Spleen (tissue), 11 donors: ENCODE measurements at regions not wholly inside any gene's neighbourhood (a gene's known extent, or its start where the extent isn't known, plus 50 kb on each side); places are given as distances from the start of the nearest gene placed in this dataset.

Source experiments
- DNase-seq: peaks from one replicate; pipeline ENCODE4 v3.0.0-alpha.2; 2020
- H3K27ac ChIP-seq, 8 donors: fragments of 200-600 bp; sonication (generic) in 7 of 8; 1 replicate in 4 of 8; 2 replicates in 4 of 8; pipeline versions ENCODE4 v1.5.0 to v1.8.0; 2016 to 2021; ENCODE audit warnings: inconsistent platforms in 4 of 8, mild to moderate bottlenecking in 4 of 8, moderate library complexity in 1 of 8
- H3K27me3 ChIP-seq, 7 donors: fragments of 200-600 bp; sonication (generic) in 6 of 7; replicated peaks in 1 of 7; 1 replicate in 4 of 7; 2 replicates in 3 of 7; pipeline versions ENCODE4 v1.5.0 to v1.8.0; 2016 to 2021; ENCODE audit warnings: inconsistent platforms in 3 of 7, mild to moderate bottlenecking in 1 of 7
- H3K36me3 ChIP-seq, 6 donors: fragments of 200-600 bp; sonication (generic) in 5 of 6; 1 replicate in 4 of 6; 2 replicates in 2 of 6; pipeline versions ENCODE4 v1.5.0 to v1.8.0; 2016 to 2021; ENCODE audit warnings: inconsistent platforms in 2 of 6
- H3K4me1 ChIP-seq, 6 donors: fragments of 200-600 bp; sonication (generic) in 5 of 6; 1 replicate in 3 of 6; 2 replicates in 3 of 6; pipeline versions ENCODE4 v1.5.0 to v1.8.0; 2016 to 2021; ENCODE audit warnings: inconsistent platforms in 3 of 6
- H3K4me3 ChIP-seq, 8 donors: fragments of 200-600 bp; sonication (generic) in 7 of 8; 1 replicate in 4 of 8; 2 replicates in 4 of 8; pipeline versions ENCODE4 v1.5.0 to v1.8.0; 2016 to 2021; ENCODE audit warnings: inconsistent platforms in 4 of 8, mild to moderate bottlenecking in 4 of 8, moderate library complexity in 2 of 8
- H3K9me3 ChIP-seq, 8 donors: fragments of 200-600 bp; sonication (generic) in 7 of 8; 1 replicate in 4 of 8; 2 replicates in 4 of 8; pipeline versions ENCODE4 v1.5.0 to v1.8.0; 2016 to 2021; ENCODE audit warnings: inconsistent platforms in 4 of 8
- POLR2A ChIP-seq, 3 donors: fragments of 450-650 bp; IDR thresholded peaks; one replicate each; pipeline ENCODE4 v1.5.1; 2017; ENCODE audit warnings: antibody characterized with exemption in 3 of 3, mild to moderate bottlenecking in 1 of 3
- POLR2AphosphoS5 ChIP-seq, 3 donors: sonication (generic); formaldehyde crosslinking; IDR thresholded peaks; one replicate each; pipeline ENCODE4 v1.5.1; 2017; ENCODE audit warnings: antibody characterized with exemption in 3 of 3
- WGBS, 5 donors: extraction: QIAGEN DNeasy Blood & Tissue Kit in 3 of 5; methylation state at CpG; one replicate each; pipeline versions ENCODE4 v1.1.5 to v1.1.7; 2013 to 2018; 5-methylcytosine and 5-hydroxymethylcytosine counted together
- intact Hi-C: fragments of 100-400 bp; cut with DNase I; formaldehyde crosslinking; loops from one replicate; pipeline ENCODE4 v1.15.0; 2023; ENCODE audit warnings: low total_unique reads
- TF ChIP-seq, protein P1 (sequence below), 11 experiments: fragments of 200-600 bp in 7 of 11; fragments of 450-650 bp in 4 of 11; sonication (generic) in 4 of 11; IDR thresholded peaks in 8 of 11; conservative IDR thresholded peaks in 3 of 11; 1 replicate in 7 of 11; 2 replicates in 4 of 11; pipeline versions ENCODE4 v1.4.0 to v1.8.0; 2016 to 2021; ENCODE audit warnings: antibody characterized with exemption in 11 of 11, inconsistent platforms in 4 of 11, mild to moderate bottlenecking in 1 of 11
- donor health status: healthy with polysubstance abuse.
- donor health status: DM: no; HTN: no; CAD: no; lungs with moderate emphysema.
- donor health status: DM: no; HTN: no; CAD: no.
- donor health status: Bipolar disorder and iron deficiency.
- donor health status: healthy.
- donor health status: DM: no; HTN: no; CAD: no.
- donor health status: DM: yes; HTN: yes; CAD: no.

GRCh38 chr1:226793620-226794276, 54.7 kb upstream of the ITPKB start:
- Histone ChIP-seq H3K27ac (no peak overlapping the region), H3K4me3 (no peak overlapping the region), H3K36me3 (no peaks in the 10 kb centered on the region), H3K9me3 (no peaks in the 10 kb centered on the region), H3K27me3 (no peaks in the 10 kb centered on the region), H3K4me1 (peaks cover 0 to 6% (median 4%) of the 10 kb centered on the region in 6 donors)
- TF ChIP-seq, protein P1, sequence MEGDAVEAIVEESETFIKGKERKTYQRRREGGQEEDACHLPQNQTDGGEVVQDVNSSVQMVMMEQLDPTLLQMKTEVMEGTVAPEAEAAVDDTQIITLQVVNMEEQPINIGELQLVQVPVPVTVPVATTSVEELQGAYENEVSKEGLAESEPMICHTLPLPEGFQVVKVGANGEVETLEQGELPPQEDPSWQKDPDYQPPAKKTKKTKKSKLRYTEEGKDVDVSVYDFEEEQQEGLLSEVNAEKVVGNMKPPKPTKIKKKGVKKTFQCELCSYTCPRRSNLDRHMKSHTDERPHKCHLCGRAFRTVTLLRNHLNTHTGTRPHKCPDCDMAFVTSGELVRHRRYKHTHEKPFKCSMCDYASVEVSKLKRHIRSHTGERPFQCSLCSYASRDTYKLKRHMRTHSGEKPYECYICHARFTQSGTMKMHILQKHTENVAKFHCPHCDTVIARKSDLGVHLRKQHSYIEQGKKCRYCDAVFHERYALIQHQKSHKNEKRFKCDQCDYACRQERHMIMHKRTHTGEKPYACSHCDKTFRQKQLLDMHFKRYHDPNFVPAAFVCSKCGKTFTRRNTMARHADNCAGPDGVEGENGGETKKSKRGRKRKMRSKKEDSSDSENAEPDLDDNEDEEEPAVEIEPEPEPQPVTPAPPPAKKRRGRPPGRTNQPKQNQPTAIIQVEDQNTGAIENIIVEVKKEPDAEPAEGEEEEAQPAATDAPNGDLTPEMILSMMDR (IDR thresholded peaks at IDR 0.05 in 8 of 11, conservative IDR thresholded peaks at IDR 0.05 in 3 of 11), result no peak
- TF ChIP-seq POLR2A (IDR thresholded peaks at IDR 0.05) (no peak), POLR2AphosphoS5 (IDR thresholded peaks at IDR 0.05) (no peak)
- DNase-seq, result no peak
- intact Hi-C loops, result no loop called here
- 79 to 91% (median 84%) methylated on average over 2 of the region's 2 CpGs for WGBS, 5 donors

DNA sequence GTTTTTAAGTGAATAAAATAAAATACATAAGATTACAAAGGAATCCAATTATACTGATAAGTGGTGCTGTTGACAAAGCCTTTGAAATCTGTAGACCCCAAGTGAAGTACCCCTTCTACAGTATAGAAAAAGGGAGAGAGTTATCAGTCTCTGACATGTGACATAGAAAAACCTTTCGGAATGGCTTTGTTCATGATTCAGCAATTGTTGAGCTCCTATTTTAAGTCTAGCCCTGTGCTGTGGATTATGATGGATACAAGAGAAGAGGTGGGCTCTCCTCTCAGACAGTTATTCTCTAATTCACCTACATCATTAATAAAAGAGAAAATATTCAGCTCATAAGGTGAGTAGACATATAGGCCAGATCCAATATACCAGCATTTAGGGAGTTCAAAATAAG, 53.3 kb upstream of the ITPKB start:
- no peak for DNase-seq
- Histone ChIP-seq H3K27me3 (no peaks in the 10 kb centered on the region), H3K9me3 (no peaks in the 10 kb centered on the region), H3K36me3 (no peaks in the 10 kb centered on the region), H3K4me1 (no peaks in the 10 kb centered on the region), H3K4me3 (no peak overlapping the region), H3K27ac (no peak overlapping the region)
- intact Hi-C loops, result no loop called here
- 89 to 100% (median 97%) methylated on average over 1 of the region's 1 CpG for WGBS, 5 donors
- TF ChIP-seq POLR2A (IDR thresholded peaks at IDR 0.05) (no peak), POLR2AphosphoS5 (IDR thresholded peaks at IDR 0.05) (no peak)
- TF ChIP-seq, protein P1 (IDR thresholded peaks at IDR 0.05 in 8 of 11, conservative IDR thresholded peaks at IDR 0.05 in 3 of 11), result no peak

DNA sequence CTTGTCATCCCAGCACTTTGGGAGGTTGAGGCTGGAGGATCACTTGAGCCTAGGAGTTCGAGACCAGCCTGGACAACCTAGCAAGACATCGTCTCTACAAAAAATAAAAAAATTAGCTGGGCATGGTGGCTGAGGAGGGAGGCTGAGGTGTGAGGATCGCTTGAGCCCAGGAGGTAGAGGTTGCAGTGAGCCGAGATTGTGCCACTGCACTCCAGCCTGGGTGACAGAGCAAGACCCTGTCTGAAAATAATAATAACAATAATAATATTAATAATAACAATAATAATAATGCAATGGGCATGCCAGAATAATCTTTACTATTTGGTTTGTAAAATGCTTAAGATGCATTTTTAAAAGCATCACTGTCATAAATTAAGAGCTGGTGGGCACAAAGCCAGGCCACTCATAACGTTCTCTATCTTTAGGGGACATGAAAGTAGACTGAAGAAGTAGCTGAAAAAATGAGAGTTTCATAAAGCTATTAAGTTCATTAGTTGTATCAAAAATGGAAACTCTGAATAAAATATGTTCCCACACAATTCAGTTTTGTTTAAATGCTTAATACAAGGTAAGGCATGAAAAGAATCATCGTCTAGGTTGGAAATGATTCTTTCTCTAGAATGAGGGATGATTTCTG, 51.6 kb upstream of the ITPKB start:
- Histone ChIP-seq H3K27ac (no peak overlapping the region), H3K4me1 (no peaks in the 10 kb centered on the region), H3K27me3 (no peaks in the 10 kb centered on the region), H3K36me3 (no peaks in the 10 kb centered on the region), H3K4me3 (no peak overlapping the region), H3K9me3 (no peaks in the 10 kb centered on the region)
- 75 to 85% (median 81%) methylated on average over 6 of the region's 6 CpGs for WGBS, 5 donors
- TF ChIP-seq POLR2A (IDR thresholded peaks at IDR 0.05) (no peak), POLR2AphosphoS5 (IDR thresholded peaks at IDR 0.05) (no peak)
- TF ChIP-seq, protein P1 (IDR thresholded peaks at IDR 0.05 in 8 of 11, conservative IDR thresholded peaks at IDR 0.05 in 3 of 11), result no peak
- no peak for DNase-seq
- intact Hi-C loops, result no loop called here

- Histone ChIP-seq H3K27me3 (no peaks in the 10 kb centered on the region), H3K9me3 (no peaks in the 10 kb centered on the region), H3K4me3 (no peak overlapping the region), H3K27ac (no peak overlapping the region), H3K36me3 (no peaks in the 10 kb centered on the region), H3K4me1 (no peaks in the 10 kb centered on the region)
- WGBS, 5 donors, result 62 to 79% (median 72%) methylated on average over 4 of the region's 4 CpGs
- TF ChIP-seq, protein P1 (IDR thresholded peaks at IDR 0.05 in 8 of 11, conservative IDR thresholded peaks at IDR 0.05 in 3 of 11), result no peak
- no peak for TF ChIP-seq POLR2AphosphoS5 (IDR thresholded peaks at IDR 0.05)
- no peak for TF ChIP-seq POLR2A (IDR thresholded peaks at IDR 0.05)
- DNase-seq, result no peak
- intact Hi-C loops, result no loop called here
Measured at GRCh38 chr1:226788965-226789364, 49.9 kb upstream of the ITPKB start.
